ENCODE measurements at regions not wholly inside any gene's neighbourhood (a gene's known extent, or its start where the extent isn't known, plus 50 kb on each side); places are given as distances from the start of the nearest gene placed in this dataset.

DNA sequence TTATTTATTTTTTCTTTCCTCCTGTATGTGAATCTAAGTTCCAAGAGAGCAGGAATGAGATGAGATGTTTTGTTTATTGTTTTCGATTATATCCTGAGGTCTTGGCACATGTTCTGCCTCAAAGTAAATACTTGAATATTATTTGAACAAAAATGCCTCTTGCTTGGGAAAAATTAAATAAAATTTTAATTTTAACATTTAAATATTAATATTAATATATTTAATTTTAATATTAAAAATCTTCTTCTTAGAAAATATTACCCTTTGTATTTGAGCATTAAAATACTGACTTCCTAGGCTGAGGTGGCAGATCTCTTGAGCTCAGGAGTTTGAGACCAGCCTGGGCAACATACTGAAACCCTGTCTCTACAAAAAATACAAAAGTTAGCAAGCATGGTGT is 123.4 kb upstream of the SEMA3D start:
- Histone ChIP-seq H3K27me3 (ENCODE audit: insufficient read depth, low read length) (no peaks in the 10 kb centered on the region), H3K9me3 (ENCODE audit: control insufficient read depth in 1 of 2, insufficient read depth in 1 of 2, low read depth in 1 of 2, low read length in 2 of 2) (no peaks in the 10 kb centered on the region), H3K4me2 (ENCODE audit: low read length) (no peak overlapping the region), H3K4me1 (ENCODE audit: control insufficient read depth in 1 of 2, insufficient read depth in 2 of 2, low read length in 2 of 2) (no peaks in the 10 kb centered on the region), H2AFZ (ENCODE audit: low read depth, low read length, poor library complexity, severe bottlenecking) (no peak overlapping the region), H3K9me2 (ENCODE audit: insufficient read depth) (no peaks in the 10 kb centered on the region), H3K4me3 (replicated peaks in 1 of 2; ENCODE audit: low read depth in 1 of 2, low read length in 2 of 2) (no peak overlapping the region), H3K36me3 (ENCODE audit: control insufficient read depth in 1 of 2, insufficient read depth in 2 of 2, low read length in 2 of 2) (no peaks in the 10 kb centered on the region), H4K20me1 (ENCODE audit: insufficient read depth) (no peaks in the 10 kb centered on the region), H3K27ac (ENCODE audit: low read depth, low read length) (no peak overlapping the region), H3K79me2 (ENCODE audit: insufficient read depth, low read length) (no peaks in the 10 kb centered on the region), H3K9ac (ENCODE audit: low read length) (no peak overlapping the region)
- DNase-seq (ENCODE audit: low read depth, low spot score) (no peak), ATAC-seq (no peak)
- ChIA-PET CTCF (no interaction called here), POLR2A (no interaction called here), RAD21 (ENCODE audit: low non-redundant PET in 1 of 2, low total read pairs in 2 of 2, uncharacterized antibody in 2 of 2, unreplicated experiment in 2 of 2) (no interaction called here)
- intact Hi-C loops (cut with micrococcal nuclease), result no loop called here
- no TSS peak for BruUV-seq (replicated peaks)
- TF ChIP-seq POLR2AphosphoS5 (IDR thresholded peaks at IDR 0.05; ENCODE audit: low read depth, low read length), result no peak
- no peak for TF ChIP-seq CTCF (IDR thresholded peaks at IDR 0.05 in 2 of 3, conservative IDR thresholded peaks at IDR 0.05 in 1 of 3; ENCODE audit: borderline replicate concordance in 1 of 3, insufficient read depth in 1 of 3, low read depth in 2 of 3, low read length in 2 of 3)
- TF ChIP-seq ZNF274 (IDR thresholded peaks at IDR 0.05; ENCODE audit: low read depth, low read length), result no peak
- TF ChIP-seq, protein P1, sequence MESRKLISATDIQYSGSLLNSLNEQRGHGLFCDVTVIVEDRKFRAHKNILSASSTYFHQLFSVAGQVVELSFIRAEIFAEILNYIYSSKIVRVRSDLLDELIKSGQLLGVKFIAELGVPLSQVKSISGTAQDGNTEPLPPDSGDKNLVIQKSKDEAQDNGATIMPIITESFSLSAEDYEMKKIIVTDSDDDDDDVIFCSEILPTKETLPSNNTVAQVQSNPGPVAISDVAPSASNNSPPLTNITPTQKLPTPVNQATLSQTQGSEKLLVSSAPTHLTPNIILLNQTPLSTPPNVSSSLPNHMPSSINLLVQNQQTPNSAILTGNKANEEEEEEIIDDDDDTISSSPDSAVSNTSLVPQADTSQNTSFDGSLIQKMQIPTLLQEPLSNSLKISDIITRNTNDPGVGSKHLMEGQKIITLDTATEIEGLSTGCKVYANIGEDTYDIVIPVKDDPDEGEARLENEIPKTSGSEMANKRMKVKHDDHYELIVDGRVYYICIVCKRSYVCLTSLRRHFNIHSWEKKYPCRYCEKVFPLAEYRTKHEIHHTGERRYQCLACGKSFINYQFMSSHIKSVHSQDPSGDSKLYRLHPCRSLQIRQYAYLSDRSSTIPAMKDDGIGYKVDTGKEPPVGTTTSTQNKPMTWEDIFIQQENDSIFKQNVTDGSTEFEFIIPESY (IDR thresholded peaks at IDR 0.05; ENCODE audit: extremely low read depth, insufficient replicate concordance, low read length), result no peak
- TF ChIP-seq, protein P2, sequence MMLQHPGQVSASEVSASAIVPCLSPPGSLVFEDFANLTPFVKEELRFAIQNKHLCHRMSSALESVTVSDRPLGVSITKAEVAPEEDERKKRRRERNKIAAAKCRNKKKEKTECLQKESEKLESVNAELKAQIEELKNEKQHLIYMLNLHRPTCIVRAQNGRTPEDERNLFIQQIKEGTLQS (IDR thresholded peaks at IDR 0.05), result no peak
- no peak for TF ChIP-seq JUND (IDR thresholded peaks at IDR 0.05)
- no peak for TF ChIP-seq SIN3A (IDR thresholded peaks at IDR 0.05; ENCODE audit: low read depth)
- no peak for TF ChIP-seq ELF1 (IDR thresholded peaks at IDR 0.05; ENCODE audit: borderline replicate concordance, low read depth)
- no peak for TF ChIP-seq EZH2 (IDR thresholded peaks at IDR 0.05)
- TF ChIP-seq ZFX (IDR thresholded peaks at IDR 0.05), result no peak
- no peak for TF ChIP-seq CBX3 (IDR thresholded peaks at IDR 0.05; ENCODE audit: low read depth)
- no peak for TF ChIP-seq SRF (IDR thresholded peaks at IDR 0.05; ENCODE audit: low read depth)
- no peak for TF ChIP-seq REST (IDR thresholded peaks at IDR 0.05; ENCODE audit: low read depth)
- no peak for TF ChIP-seq SP1 (IDR thresholded peaks at IDR 0.05; ENCODE audit: low read depth)
- TF ChIP-seq YY1 (IDR thresholded peaks at IDR 0.05; ENCODE audit: extremely low read depth, insufficient replicate concordance, low read depth, low read length), result no peak
